Progenitor cell of endocrine pancreas (in vitro differentiated cells): ENCODE measurements at regions not wholly inside any gene's neighbourhood (a gene's known extent, or its start where the extent isn't known, plus 50 kb on each side); places are given as distances from the start of the nearest gene placed in this dataset.
A peak's percentile ranks its signal among the peaks of the same experiment; 100 is the strongest.

Experiments used
- DNase-seq: peaks from one replicate; pipeline ENCODE4 v3.0.0; 2021; ENCODE audit warnings: low spot score; ENCODE audit not compliant: unreplicated experiment
- H3K27ac Mint-ChIP-seq: 2 replicates; pipeline ENCODE4 v1.8.0; 2021; ENCODE audit warnings: mild to moderate bottlenecking, moderate library complexity, mixed read lengths
- H3K27me3 Mint-ChIP-seq: 2 replicates; pipeline ENCODE4 v1.8.0; 2021; ENCODE audit warnings: mixed read lengths
- H3K36me3 Mint-ChIP-seq: 2 replicates; pipeline ENCODE4 v1.8.0; 2022; ENCODE audit warnings: mixed read lengths; ENCODE audit not compliant: insufficient read depth
- H3K4me1 Mint-ChIP-seq: 2 replicates; pipeline ENCODE4 v1.8.0; 2021; ENCODE audit warnings: low read depth, mixed read lengths
- H3K4me3 Mint-ChIP-seq: 2 replicates; pipeline ENCODE4 v1.8.0; 2021; ENCODE audit warnings: low read depth, mild to moderate bottlenecking, moderate library complexity, mixed read lengths
- H3K9me3 Mint-ChIP-seq: 2 replicates; pipeline ENCODE4 v1.8.0; 2021; ENCODE audit warnings: low read depth, mixed read lengths
- TF ChIP-seq, protein P1 (sequence below): fragments of 200-600 bp; sonication (generic); IDR thresholded peaks from one replicate; pipeline ENCODE4 v1.5.0; 2021; ENCODE audit warnings: antibody characterized with exemption, mild to moderate bottlenecking; ENCODE audit not compliant: unreplicated experiment

GRCh38 chr4:187426511-187426910 lies 569.1 kb upstream of the ZFP42 start:
- TF ChIP-seq, protein P1, sequence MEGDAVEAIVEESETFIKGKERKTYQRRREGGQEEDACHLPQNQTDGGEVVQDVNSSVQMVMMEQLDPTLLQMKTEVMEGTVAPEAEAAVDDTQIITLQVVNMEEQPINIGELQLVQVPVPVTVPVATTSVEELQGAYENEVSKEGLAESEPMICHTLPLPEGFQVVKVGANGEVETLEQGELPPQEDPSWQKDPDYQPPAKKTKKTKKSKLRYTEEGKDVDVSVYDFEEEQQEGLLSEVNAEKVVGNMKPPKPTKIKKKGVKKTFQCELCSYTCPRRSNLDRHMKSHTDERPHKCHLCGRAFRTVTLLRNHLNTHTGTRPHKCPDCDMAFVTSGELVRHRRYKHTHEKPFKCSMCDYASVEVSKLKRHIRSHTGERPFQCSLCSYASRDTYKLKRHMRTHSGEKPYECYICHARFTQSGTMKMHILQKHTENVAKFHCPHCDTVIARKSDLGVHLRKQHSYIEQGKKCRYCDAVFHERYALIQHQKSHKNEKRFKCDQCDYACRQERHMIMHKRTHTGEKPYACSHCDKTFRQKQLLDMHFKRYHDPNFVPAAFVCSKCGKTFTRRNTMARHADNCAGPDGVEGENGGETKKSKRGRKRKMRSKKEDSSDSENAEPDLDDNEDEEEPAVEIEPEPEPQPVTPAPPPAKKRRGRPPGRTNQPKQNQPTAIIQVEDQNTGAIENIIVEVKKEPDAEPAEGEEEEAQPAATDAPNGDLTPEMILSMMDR, result no peak
- DNase-seq, result no peak
- no peak overlapping the region for H3K4me3 Mint-ChIP-seq
- no peaks in the 10 kb centered on the region for H3K4me1 Mint-ChIP-seq
- H3K36me3 Mint-ChIP-seq, result no peaks in the 10 kb centered on the region
- no peak overlapping the region for H3K27ac Mint-ChIP-seq
- H3K9me3 Mint-ChIP-seq, result no peaks in the 10 kb centered on the region
- no peaks in the 10 kb centered on the region for H3K27me3 Mint-ChIP-seq

DNA sequence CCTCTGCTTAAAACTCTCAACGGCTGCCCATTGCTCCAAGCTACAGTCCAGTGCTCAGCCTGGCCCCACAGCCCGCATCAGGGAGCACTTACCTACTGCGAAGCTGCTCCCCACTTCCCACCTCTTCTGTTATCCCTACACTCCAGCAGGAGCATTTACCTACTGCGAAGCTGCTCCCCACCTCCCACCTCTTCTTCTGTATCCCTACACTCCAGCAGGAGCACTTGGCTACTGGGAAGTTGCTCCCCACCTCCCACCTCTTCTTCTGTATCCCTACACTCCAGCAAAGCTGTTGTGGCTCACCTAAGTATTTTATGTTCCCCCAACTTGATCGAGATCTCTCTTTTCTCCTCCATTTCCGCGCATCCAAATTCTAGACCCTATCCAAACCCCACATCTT lies 563.3 kb upstream of the ZFP42 start:
- TF ChIP-seq, protein P1, result no peak
- H3K36me3 Mint-ChIP-seq, result no peaks in the 10 kb centered on the region
- no peak overlapping the region for H3K4me3 Mint-ChIP-seq
- no peaks in the 10 kb centered on the region for H3K9me3 Mint-ChIP-seq
- H3K27me3 Mint-ChIP-seq, result no peaks in the 10 kb centered on the region
- no peak overlapping the region for H3K27ac Mint-ChIP-seq
- H3K4me1 Mint-ChIP-seq, result no peaks in the 10 kb centered on the region
- DNase-seq, result no peak

- peaks cover 6% of the 10 kb centered on the region for H3K9me3 Mint-ChIP-seq
- no peaks in the 10 kb centered on the region for H3K36me3 Mint-ChIP-seq
- DNase-seq, result no peak
- TF ChIP-seq, protein P1, result no peak
- H3K4me1 Mint-ChIP-seq, result no peaks in the 10 kb centered on the region
- no peak overlapping the region for H3K27ac Mint-ChIP-seq
- no peaks in the 10 kb centered on the region for H3K27me3 Mint-ChIP-seq
- H3K4me3 Mint-ChIP-seq, result no peak overlapping the region
Measured at GRCh38 chr4:187433141-187433540, 562.4 kb upstream of the ZFP42 start.

DNA sequence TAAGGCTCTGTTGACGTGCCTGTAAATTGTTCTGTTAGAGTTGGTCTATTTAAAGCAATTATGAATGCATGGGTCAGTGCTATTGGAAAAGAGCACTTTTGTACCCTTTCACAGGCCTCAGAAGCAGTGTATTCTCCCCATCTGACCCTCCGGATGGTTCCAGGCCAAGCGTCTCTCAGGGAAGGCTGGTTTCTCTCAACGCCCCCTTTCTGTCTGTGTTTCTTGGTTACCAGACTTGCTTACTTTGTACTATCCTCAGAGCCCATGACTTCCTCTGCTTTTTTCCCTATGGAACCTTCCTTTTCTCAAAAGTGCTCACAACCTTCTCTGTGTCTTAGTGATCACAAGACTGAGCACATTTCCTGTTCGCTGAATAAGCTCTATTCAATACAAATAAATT lies 559.3 kb upstream of the ZFP42 start:
- TF ChIP-seq, protein P1, result no peak
- H3K36me3 Mint-ChIP-seq, result no peaks in the 10 kb centered on the region
- H3K4me3 Mint-ChIP-seq, result no peak overlapping the region
- no peak for DNase-seq
- H3K27ac Mint-ChIP-seq, result no peak overlapping the region
- H3K9me3 Mint-ChIP-seq, result peaks cover 6% of the 10 kb centered on the region
- no peaks in the 10 kb centered on the region for H3K27me3 Mint-ChIP-seq
- H3K4me1 Mint-ChIP-seq, result no peaks in the 10 kb centered on the region

- no peak for DNase-seq
- Mint-ChIP-seq H3K9me3 (peaks cover 2% of the 10 kb centered on the region), H3K36me3 (no peaks in the 10 kb centered on the region), H3K4me3 (no peak overlapping the region), H3K27me3 (no peaks in the 10 kb centered on the region), H3K27ac (peak overlapping the region; percentile 39), H3K4me1 (no peaks in the 10 kb centered on the region)
- TF ChIP-seq, protein P1, result no peak
Measured at GRCh38 chr4:187444061-187444460, 551.5 kb upstream of the ZFP42 start.
